ENCODE measurements at regions not wholly inside any gene's neighbourhood (a gene's known extent, or its start where the extent isn't known, plus 50 kb on each side); places are given as distances from the start of the nearest gene placed in this dataset.

DNA sequence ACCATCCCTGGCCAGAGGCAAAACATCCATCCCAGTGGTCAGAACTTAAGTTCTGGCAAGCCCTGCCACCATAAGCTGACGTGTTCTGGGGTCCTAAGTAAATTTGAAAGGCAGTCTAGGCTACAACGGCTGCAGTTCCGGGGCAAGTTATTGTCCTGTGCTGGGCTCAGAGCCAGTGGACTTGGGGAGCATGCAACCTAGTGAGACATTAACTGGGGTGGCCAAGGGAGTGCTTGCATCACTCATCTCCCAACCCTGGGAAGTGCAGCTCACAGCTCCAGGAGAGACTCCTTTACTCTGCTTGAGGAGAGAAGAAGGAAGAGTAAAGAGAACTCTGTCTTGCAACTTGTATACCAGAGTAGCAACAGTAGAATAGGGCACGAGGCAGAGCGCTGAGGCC, 425.4 kb upstream of the PITX2 start:
- H3K4me1 ChIP-seq (ENCODE audit: control insufficient read depth, extremely low read depth, insufficient read depth, low read length) = no peaks in the 10 kb centered on the region
- H3K9ac ChIP-seq (ENCODE audit: control insufficient read depth, extremely low read depth, insufficient read depth, low read length) = no peak overlapping the region
- TF ChIP-seq CTCF (optimal IDR thresholded peaks at IDR 0.05 in 1 of 3, IDR thresholded peaks at IDR 0.05 in 1 of 3, conservative IDR thresholded peaks at IDR 0.05 in 1 of 3; ENCODE audit: extremely low read depth in 1 of 3, insufficient read depth in 2 of 3, low read length in 3 of 3) = no peak
- TF ChIP-seq EZH2 (IDR thresholded peaks at IDR 0.05; ENCODE audit: low read length) = no peak
- H3K4me3 ChIP-seq (ENCODE audit: control insufficient read depth in 2 of 3, extremely low read depth in 1 of 3, insufficient read depth in 2 of 3, low read depth in 1 of 3, low read length in 3 of 3) = no peak overlapping the region
- H3K9me3 ChIP-seq (ENCODE audit: control insufficient read depth, low read depth, low read length) = no peaks in the 10 kb centered on the region
- dilution Hi-C loops (cut with MboI; ENCODE audit: extremely low pct_ligation_motif_present, low sequenced_read_pairs) = no loop called here
- no peak overlapping the region for H3K4me2 ChIP-seq (ENCODE audit: control insufficient read depth, extremely low read depth, insufficient read depth, low read depth, low read length)
- no peak overlapping the region for H3K27ac ChIP-seq (ENCODE audit: control insufficient read depth, insufficient read depth, low read length)
- no peak overlapping the region for H2AFZ ChIP-seq (ENCODE audit: control insufficient read depth, low read length)
- no peaks in the 10 kb centered on the region for H3K36me3 ChIP-seq (ENCODE audit: control insufficient read depth in 2 of 2, extremely low read depth in 1 of 2, insufficient read depth in 2 of 2, low read length in 2 of 2)
- no peaks in the 10 kb centered on the region for H3K27me3 ChIP-seq (ENCODE audit: control insufficient read depth, extremely low read depth, insufficient read depth, low read length)
- no peaks in the 10 kb centered on the region for H3K9me1 ChIP-seq (ENCODE audit: control insufficient read depth, extremely low read depth, insufficient read depth, low read length)
- no peaks in the 10 kb centered on the region for H4K20me1 ChIP-seq (ENCODE audit: control insufficient read depth, extremely low read depth, insufficient read depth, low read length)
- FAIRE-seq (no peak), DNase-seq (ENCODE audit: low read depth, low spot score) (no peak)
- H3K79me2 ChIP-seq (ENCODE audit: control insufficient read depth, insufficient read depth, low read length) = no peaks in the 10 kb centered on the region

GRCh38 chr4:111064342-111064993, 441.6 kb upstream of the PITX2 start:
- Histone ChIP-seq H3K36me3 (ENCODE audit: control insufficient read depth in 2 of 2, extremely low read depth in 1 of 2, insufficient read depth in 2 of 2, low read length in 2 of 2) (no peaks in the 10 kb centered on the region), H4K20me1 (ENCODE audit: control insufficient read depth, extremely low read depth, insufficient read depth, low read length) (no peaks in the 10 kb centered on the region), H3K9me1 (ENCODE audit: control insufficient read depth, extremely low read depth, insufficient read depth, low read length) (no peaks in the 10 kb centered on the region), H3K27me3 (ENCODE audit: control insufficient read depth, extremely low read depth, insufficient read depth, low read length) (no peaks in the 10 kb centered on the region), H3K9ac (ENCODE audit: control insufficient read depth, extremely low read depth, insufficient read depth, low read length) (no peak overlapping the region), H3K9me3 (ENCODE audit: control insufficient read depth, low read depth, low read length) (no peaks in the 10 kb centered on the region), H3K4me2 (ENCODE audit: control insufficient read depth, extremely low read depth, insufficient read depth, low read depth, low read length) (no peak overlapping the region), H3K4me3 (ENCODE audit: control insufficient read depth in 2 of 3, extremely low read depth in 1 of 3, insufficient read depth in 2 of 3, low read depth in 1 of 3, low read length in 3 of 3) (no peak overlapping the region), H2AFZ (ENCODE audit: control insufficient read depth, low read length) (no peak overlapping the region), H3K27ac (ENCODE audit: control insufficient read depth, insufficient read depth, low read length) (no peak overlapping the region), H3K79me2 (ENCODE audit: control insufficient read depth, insufficient read depth, low read length) (no peaks in the 10 kb centered on the region), H3K4me1 (ENCODE audit: control insufficient read depth, extremely low read depth, insufficient read depth, low read length) (no peaks in the 10 kb centered on the region)
- TF ChIP-seq CTCF (optimal IDR thresholded peaks at IDR 0.05 in 1 of 3, IDR thresholded peaks at IDR 0.05 in 1 of 3, conservative IDR thresholded peaks at IDR 0.05 in 1 of 3; ENCODE audit: extremely low read depth in 1 of 3, insufficient read depth in 2 of 3, low read length in 3 of 3) = no peak
- TF ChIP-seq EZH2 (IDR thresholded peaks at IDR 0.05; ENCODE audit: low read length) = no peak
- dilution Hi-C loops (cut with MboI; ENCODE audit: extremely low pct_ligation_motif_present, low sequenced_read_pairs) = no loop called here
- DNase-seq (ENCODE audit: low read depth, low spot score) (no peak), FAIRE-seq (no peak)

Data from keratinocyte (primary cell).